ENCODE measurements at regions not wholly inside any gene's neighbourhood (a gene's known extent, or its start where the extent isn't known, plus 50 kb on each side); places are given as distances from the start of the nearest gene placed in this dataset.

DNA sequence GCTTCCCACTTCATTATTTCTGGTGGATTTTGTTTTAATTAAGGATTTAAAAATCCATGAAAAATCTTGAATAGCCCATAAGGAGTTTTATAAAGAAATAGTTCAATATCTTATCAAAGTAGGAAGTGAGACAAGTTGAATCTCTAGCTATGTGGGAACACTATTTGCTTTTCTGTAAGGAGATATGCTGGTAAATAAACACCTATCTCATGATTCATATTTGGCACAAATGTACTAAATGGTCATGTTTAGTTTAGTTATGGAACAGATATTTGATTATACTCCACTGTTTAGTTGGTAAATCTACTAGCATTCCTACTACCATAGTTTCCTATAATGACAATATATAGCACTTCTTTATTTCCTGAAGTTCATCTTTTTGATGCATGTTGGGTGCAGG is 239.9 kb upstream of the CEP162 start:
- DNase-seq (ENCODE audit: low read depth): peak; percentile 30
- TF ChIP-seq, protein P1, sequence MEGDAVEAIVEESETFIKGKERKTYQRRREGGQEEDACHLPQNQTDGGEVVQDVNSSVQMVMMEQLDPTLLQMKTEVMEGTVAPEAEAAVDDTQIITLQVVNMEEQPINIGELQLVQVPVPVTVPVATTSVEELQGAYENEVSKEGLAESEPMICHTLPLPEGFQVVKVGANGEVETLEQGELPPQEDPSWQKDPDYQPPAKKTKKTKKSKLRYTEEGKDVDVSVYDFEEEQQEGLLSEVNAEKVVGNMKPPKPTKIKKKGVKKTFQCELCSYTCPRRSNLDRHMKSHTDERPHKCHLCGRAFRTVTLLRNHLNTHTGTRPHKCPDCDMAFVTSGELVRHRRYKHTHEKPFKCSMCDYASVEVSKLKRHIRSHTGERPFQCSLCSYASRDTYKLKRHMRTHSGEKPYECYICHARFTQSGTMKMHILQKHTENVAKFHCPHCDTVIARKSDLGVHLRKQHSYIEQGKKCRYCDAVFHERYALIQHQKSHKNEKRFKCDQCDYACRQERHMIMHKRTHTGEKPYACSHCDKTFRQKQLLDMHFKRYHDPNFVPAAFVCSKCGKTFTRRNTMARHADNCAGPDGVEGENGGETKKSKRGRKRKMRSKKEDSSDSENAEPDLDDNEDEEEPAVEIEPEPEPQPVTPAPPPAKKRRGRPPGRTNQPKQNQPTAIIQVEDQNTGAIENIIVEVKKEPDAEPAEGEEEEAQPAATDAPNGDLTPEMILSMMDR (IDR thresholded peaks at IDR 0.05; ENCODE audit: insufficient read depth, low read depth, low read length, missing control alignments): no peak
- H3K4me3 ChIP-seq (ENCODE audit: low read length): no peak overlapping the region

DNA sequence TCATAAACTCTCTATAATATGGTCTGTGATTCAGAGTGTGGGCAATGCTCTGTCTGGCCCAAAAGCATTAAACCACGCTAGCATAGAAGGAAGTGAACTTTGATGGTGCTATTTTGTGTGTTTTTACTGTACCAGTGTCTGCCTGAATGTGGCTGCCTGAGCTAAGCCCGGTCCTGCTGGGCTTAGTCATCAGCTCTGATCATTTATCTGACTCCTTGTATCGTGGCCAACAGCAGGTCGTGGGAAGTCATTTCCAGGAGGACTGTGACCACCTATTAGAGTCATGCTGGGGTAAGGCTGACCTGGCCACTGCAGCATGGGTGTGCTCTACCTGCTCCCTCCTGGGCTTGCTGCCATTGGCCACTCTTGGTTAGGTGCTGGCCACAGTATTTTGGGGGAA is 239.1 kb upstream of the CEP162 start:
- TF ChIP-seq, protein P1 (IDR thresholded peaks at IDR 0.05; ENCODE audit: insufficient read depth, low read depth, low read length, missing control alignments): no peak
- no peak overlapping the region for H3K4me3 ChIP-seq (ENCODE audit: low read length)
- DNase-seq (ENCODE audit: low read depth): peak; percentile 67

DNA sequence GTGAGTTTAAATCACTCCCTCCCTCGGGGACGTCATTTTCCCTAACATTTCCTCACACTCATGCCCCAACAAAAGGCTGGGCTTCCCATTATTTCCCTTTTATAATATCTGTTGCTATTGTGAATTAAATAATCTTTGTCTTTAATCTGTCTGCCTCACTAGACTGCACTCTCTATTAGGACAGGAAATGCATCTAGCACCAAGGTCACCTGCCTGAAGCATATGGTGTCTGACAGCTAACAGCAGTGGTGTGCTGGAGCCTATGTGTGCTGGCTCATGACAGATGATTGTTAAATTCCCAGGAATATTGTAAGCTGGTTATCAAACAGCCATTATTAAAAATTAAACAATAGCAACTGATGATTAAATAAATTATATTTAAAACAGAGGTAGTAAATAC is 237.0 kb upstream of the CEP162 start:
- TF ChIP-seq, protein P1 (IDR thresholded peaks at IDR 0.05; ENCODE audit: insufficient read depth, low read depth, low read length, missing control alignments): no peak
- DNase-seq (ENCODE audit: low read depth): no peak
- H3K4me3 ChIP-seq (ENCODE audit: low read length): no peak overlapping the region

DNA sequence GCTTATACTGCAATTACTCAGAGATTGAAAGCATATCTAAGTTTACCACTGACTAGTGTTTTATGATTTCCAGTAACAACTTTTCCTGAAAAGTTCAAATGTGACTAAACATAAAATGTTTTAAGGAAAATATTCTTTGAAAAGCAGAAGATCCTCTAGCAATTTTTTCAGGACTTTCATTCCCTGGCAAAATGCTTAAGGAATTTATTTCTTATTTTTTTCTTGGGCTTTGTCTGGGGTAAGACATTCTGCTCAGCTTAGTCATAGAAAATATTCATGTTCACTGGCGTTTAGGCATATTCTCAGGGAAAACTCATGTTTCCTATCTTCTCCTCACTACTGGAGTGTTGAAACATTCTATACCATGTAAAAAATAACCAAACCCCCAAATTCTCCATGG is 235.3 kb upstream of the CEP162 start:
- TF ChIP-seq, protein P1 (IDR thresholded peaks at IDR 0.05; ENCODE audit: insufficient read depth, low read depth, low read length, missing control alignments): no peak
- no peak overlapping the region for H3K4me3 ChIP-seq (ENCODE audit: low read length)
- peak; percentile 23 for DNase-seq (ENCODE audit: low read depth)

DNA sequence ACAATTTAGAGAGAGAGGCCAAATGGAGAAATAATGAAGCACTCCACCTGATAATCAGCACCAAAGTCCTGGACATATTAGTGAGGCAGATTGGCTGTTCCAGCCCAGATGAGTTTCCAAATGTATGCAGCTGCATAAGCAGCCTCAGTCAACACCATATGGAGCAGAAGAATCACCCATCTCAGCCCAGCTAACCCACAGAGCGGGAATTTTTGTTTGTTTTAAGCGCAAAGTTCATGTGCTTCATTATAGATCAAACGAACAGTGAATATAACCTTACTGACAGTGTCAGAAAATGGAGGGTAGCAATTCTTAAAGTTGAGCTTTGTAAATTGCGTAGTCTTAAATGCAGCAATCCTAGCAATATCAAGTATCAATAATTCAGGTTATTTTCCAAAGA is 234.0 kb upstream of the CEP162 start:
- no peak overlapping the region for H3K4me3 ChIP-seq (ENCODE audit: low read length)
- TF ChIP-seq, protein P1 (IDR thresholded peaks at IDR 0.05; ENCODE audit: insufficient read depth, low read depth, low read length, missing control alignments): no peak
- DNase-seq (ENCODE audit: low read depth): no peak

DNA sequence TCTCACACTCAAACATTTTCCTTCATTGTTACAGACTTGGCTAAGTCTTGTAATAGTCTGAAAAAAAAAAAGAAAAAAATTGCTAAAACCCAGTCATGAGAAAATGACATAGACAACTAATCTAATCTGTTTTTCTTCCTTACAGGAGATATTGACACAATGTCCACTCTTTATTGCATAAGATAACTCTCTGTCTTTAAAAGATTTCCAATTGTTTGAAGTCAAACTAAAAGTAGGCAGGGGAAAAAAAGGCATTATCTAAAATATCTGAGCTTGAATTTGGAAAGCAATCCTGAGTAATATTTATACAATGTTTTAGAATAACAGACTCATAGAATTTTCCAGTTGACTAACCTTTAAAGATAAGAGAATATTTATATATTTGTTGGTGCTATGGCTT is 233.0 kb upstream of the CEP162 start:
- DNase-seq (ENCODE audit: low read depth): no peak
- TF ChIP-seq, protein P1 (IDR thresholded peaks at IDR 0.05; ENCODE audit: insufficient read depth, low read depth, low read length, missing control alignments): no peak
- no peak overlapping the region for H3K4me3 ChIP-seq (ENCODE audit: low read length)

DNA sequence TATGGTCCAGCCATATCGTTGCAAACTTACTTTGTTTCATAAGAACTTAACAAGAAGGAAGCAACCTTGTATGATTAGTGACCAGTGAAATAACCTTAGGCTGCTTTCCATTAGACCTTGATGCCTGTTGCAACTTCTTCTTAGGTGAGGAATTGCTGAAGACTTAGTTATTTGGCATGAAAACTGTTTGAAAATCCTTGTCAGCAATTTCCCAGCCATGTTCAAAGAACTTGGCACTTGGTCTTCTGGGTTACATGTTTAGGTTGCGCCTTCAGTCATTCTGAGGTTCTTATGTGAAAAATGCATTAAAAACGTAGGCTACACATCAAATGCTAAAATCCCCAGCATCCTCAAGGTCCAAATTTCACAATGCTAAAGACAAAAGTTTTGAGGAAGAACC is 232.0 kb upstream of the CEP162 start:
- no peak for DNase-seq (ENCODE audit: low read depth)
- H3K4me3 ChIP-seq (ENCODE audit: low read length): no peak overlapping the region
- TF ChIP-seq, protein P1 (IDR thresholded peaks at IDR 0.05; ENCODE audit: insufficient read depth, low read depth, low read length, missing control alignments): no peak
